Adrenal gland (tissue), 9 donors: ENCODE measurements at regions not wholly inside any gene's neighbourhood (a gene's known extent, or its start where the extent isn't known, plus 50 kb on each side); places are given as distances from the start of the nearest gene placed in this dataset.
"Not testable (repeated sequence)": the region's sequence is repeated elsewhere in the genome, so short reads cannot be mapped to it uniquely, and the experiment has no call there.

Experiments used
- DNase-seq, 7 donors: peaks; one replicate each; pipeline ENCODE4 v3.0.0-alpha.2; 2019 to 2020
- H3K27ac ChIP-seq, 5 donors: fragments of 200-600 bp; sonication (generic) in 4 of 5; 1 replicate in 3 of 5; 2 replicates in 2 of 5; pipeline versions ENCODE4 v1.5.1 to v1.8.0; 2016 to 2020; ENCODE audit warnings: mild to moderate bottlenecking in 1 of 5
- H3K27me3 ChIP-seq: fragments of 200-600 bp; 2 replicates; pipeline ENCODE4 v1.8.0; 2021
- H3K36me3 ChIP-seq, 2 donors: fragments of 200-600 bp; replicated peaks in 1 of 2; 1 replicate in 1 of 2; 2 replicates in 1 of 2; pipeline versions ENCODE4 v1.5.1 to v1.8.0; 2018 to 2022
- H3K4me1 ChIP-seq, 2 donors: fragments of 200-600 bp; replicated peaks in 1 of 2; 1 replicate in 1 of 2; 2 replicates in 1 of 2; pipeline versions ENCODE4 v1.5.1 to v1.8.0; 2018 to 2021
- H3K4me3 ChIP-seq, 4 donors: fragments of 200-600 bp; sonication (generic) in 3 of 4; one replicate each; pipeline ENCODE4 v1.5.1; 2016 to 2018
- H3K9me3 ChIP-seq, 3 donors: fragments of 200-600 bp; sonication (generic) in 1 of 3; replicated peaks in 1 of 3; 1 replicate in 2 of 3; 2 replicates in 1 of 3; pipeline versions ENCODE4 v1.5.1 to v1.8.0; 2016 to 2021
- POLR2A ChIP-seq, 2 donors: fragments of 450-650 bp; IDR thresholded peaks; one replicate each; pipeline ENCODE4 v1.6.1; 2017; ENCODE audit warnings: antibody characterized with exemption in 2 of 2, mild to moderate bottlenecking in 2 of 2, moderate library complexity in 1 of 2
- WGBS, 4 donors: extraction: QIAGEN DNeasy Blood & Tissue Kit in 2 of 4; methylation state at CpG; one replicate each; pipeline versions ENCODE4 v1.1.5 to v1.1.7; 2013 to 2017; 5-methylcytosine and 5-hydroxymethylcytosine counted together
- intact Hi-C, 2 donors: fragments of 100-400 bp; cut with DNase I; formaldehyde crosslinking; loops; one replicate each; pipeline versions ENCODE4 v1.14.1 to v1.15.0; 2022 to 2023
- TF ChIP-seq, protein P1 (sequence below), 6 experiments: fragments of 450-650 bp in 4 of 6; fragments of 200-600 bp in 2 of 6; sonication (generic) in 1 of 6; IDR thresholded peaks; 1 replicate in 5 of 6; 2 replicates in 1 of 6; pipeline versions ENCODE4 v1.5.1 to v1.8.0; 2016 to 2021; ENCODE audit warnings: antibody characterized with exemption in 6 of 6, mild to moderate bottlenecking in 2 of 6, moderate library complexity in 1 of 6
- donor health status: healthy with polysubstance abuse.
- donor health status: Bipolar disorder and iron deficiency.
- donor health status: DM: yes; HTN: yes; CAD: no.
- donor health status: DM: no; HTN: no; CAD: no.
- donor health status: DM: no; HTN: no; CAD: no.

DNA sequence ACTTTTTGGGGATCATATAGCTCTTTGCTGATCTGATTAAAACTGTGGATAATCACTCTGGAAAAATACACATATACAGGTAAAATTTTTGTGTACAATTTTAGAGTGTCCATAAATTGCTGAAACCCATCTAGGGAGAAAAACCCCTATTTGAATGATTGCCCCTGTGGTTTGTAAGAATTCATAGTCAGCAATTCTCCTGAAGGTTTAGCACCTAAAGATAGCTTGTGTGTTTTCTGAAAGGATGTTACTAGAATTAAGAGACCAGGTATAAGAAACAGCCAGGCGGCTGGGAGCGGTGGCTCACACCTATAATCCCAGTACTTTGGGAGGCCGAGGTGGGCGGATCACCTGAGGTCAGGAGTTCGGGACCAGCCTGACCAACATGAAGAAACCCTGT lies 106.8 kb upstream of the RAP2B start:
- DNase-seq, result no peak
- 74 to 91% (median 88%) methylated on average over 5 of the region's 5 CpGs for WGBS, 4 donors
- Histone ChIP-seq H3K9me3 (no peaks in the 10 kb centered on the region), H3K36me3 (no peaks in the 10 kb centered on the region), H3K4me3 (no peak overlapping the region), H3K4me1 (no peaks in the 10 kb centered on the region), H3K27ac (no peak overlapping the region), H3K27me3 (no peaks in the 10 kb centered on the region)
- TF ChIP-seq, protein P1, sequence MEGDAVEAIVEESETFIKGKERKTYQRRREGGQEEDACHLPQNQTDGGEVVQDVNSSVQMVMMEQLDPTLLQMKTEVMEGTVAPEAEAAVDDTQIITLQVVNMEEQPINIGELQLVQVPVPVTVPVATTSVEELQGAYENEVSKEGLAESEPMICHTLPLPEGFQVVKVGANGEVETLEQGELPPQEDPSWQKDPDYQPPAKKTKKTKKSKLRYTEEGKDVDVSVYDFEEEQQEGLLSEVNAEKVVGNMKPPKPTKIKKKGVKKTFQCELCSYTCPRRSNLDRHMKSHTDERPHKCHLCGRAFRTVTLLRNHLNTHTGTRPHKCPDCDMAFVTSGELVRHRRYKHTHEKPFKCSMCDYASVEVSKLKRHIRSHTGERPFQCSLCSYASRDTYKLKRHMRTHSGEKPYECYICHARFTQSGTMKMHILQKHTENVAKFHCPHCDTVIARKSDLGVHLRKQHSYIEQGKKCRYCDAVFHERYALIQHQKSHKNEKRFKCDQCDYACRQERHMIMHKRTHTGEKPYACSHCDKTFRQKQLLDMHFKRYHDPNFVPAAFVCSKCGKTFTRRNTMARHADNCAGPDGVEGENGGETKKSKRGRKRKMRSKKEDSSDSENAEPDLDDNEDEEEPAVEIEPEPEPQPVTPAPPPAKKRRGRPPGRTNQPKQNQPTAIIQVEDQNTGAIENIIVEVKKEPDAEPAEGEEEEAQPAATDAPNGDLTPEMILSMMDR (IDR thresholded peaks at IDR 0.05), result no peak
- no peak for TF ChIP-seq POLR2A (IDR thresholded peaks at IDR 0.05)
- intact Hi-C loops, result no loop called here

DNA sequence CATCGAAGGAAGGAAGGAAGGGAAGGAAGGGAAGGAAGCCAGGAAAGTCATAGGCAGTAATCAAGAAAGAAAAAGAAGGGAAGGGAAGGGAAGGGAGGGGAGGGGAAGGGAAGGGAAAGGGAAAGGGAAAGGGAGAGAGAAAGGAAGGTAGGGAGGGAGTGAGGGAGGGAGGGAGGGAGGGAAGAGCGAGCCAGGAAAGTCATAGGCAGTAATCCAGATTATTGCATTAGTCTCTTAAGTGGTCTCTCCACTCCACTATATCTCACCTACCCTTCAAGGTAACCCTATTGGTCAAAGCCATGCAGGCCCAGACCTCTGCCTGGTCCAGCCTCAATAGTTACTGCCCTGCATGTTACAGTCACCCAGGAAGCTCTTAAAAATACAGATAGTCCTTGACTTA lies 106.2 kb upstream of the RAP2B start:
- H3K27me3 ChIP-seq, result no peaks in the 10 kb centered on the region
- intact Hi-C loops, result no loop called here
- no peak overlapping the region for H3K4me3 ChIP-seq
- H3K27ac ChIP-seq, result no peak overlapping the region
- WGBS, 4 donors, result 73 to 92% (median 88%) methylated on average over 1 to 2 of the region's 2 CpGs
- DNase-seq, result no peak
- TF ChIP-seq POLR2A (IDR thresholded peaks at IDR 0.05), result no peak
- TF ChIP-seq, protein P1 (IDR thresholded peaks at IDR 0.05), result no peak
- no peaks in the 10 kb centered on the region for H3K9me3 ChIP-seq
- H3K36me3 ChIP-seq, result no peaks in the 10 kb centered on the region
- H3K4me1 ChIP-seq, result no peaks in the 10 kb centered on the region

DNA sequence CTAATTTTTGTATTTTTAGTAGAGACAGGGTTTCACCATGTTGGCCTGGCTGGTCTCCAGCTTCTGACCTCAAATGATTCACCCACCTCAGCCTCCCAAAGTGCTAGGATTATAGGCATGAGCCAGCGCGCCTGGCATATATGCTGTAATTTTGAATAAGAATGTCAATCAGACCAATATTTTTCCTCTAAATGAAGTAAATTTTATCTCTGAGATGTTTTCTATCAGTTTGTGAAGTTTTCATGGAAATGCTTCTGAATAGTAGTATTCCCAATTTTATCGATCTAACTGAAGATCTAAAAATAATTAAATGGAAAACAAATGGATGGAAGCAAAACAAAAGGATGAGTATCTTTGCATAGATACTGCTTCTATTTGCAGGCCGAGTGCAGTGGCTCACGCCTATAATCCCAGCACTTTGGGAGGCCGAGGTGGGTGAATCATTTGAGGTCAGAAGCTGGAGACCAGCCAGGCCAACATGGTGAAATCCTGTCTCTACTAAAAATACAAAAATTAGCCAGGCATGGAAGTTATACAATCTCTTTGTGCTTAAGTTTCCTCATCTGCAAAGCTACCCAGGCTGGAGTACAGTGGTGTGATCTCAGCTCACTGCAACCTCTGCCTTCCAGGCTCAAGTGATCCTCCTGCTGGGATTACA lies 103.9 kb upstream of the RAP2B start:
- intact Hi-C loops, H3K36me3 ChIP-seq, H3K9me3 ChIP-seq, H3K4me1 ChIP-seq, H3K4me3 ChIP-seq, H3K27me3 ChIP-seq, H3K27ac ChIP-seq: not testable (repeated sequence)
- WGBS, 4 donors, result 57 to 68% (median 62%) methylated on average over 6 of the region's 6 CpGs
- peak in 6 of 7 donors; percentile 21 to 61 (median 40) for DNase-seq

DNA sequence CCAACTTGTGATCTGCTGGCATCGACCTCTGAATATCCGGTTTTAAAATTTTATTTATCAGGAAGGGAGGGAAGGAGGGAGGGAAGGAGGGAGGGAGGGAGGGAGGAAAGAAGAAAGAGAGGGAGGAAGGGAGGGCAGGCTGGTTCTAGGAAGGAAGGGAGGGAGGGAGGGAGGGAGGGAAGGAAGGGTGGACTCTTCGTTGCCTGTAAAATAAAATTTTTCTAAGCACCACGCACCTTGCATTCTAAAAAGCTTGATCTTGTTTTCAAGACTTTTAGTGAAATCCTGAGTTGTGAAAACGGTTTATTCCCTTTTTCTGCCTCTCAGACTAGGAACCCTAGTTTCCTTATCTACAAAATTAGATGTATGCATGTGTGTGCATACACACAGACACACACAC lies 101.7 kb upstream of the RAP2B start:
- H3K4me1 ChIP-seq, result no peaks in the 10 kb centered on the region
- WGBS, 4 donors, result 71 to 78% (median 73%) methylated on average over 5 of the region's 5 CpGs

More for the DNA sequence above, 101.7 kb upstream of the RAP2B start:
- H3K27me3 ChIP-seq, result no peaks in the 10 kb centered on the region
- TF ChIP-seq, protein P1 (IDR thresholded peaks at IDR 0.05), result no peak
- TF ChIP-seq POLR2A (IDR thresholded peaks at IDR 0.05), result no peak
- H3K36me3 ChIP-seq, result no peaks in the 10 kb centered on the region
- no peak overlapping the region for H3K4me3 ChIP-seq
- intact Hi-C loops, result loop anchor here in 1 of 2 donors (10.0 kb wide), 1 partner anchor 74 kb away; no protein-coding TSS in a partner anchor
- no peak overlapping the region for H3K27ac ChIP-seq
- H3K9me3 ChIP-seq, result no peaks in the 10 kb centered on the region
- no peak for DNase-seq
